ENCODE measurements at regions not wholly inside any gene's neighbourhood (a gene's known extent, or its start where the extent isn't known, plus 50 kb on each side); places are given as distances from the start of the nearest gene placed in this dataset.
"Not testable (repeated sequence)": the region's sequence is repeated elsewhere in the genome, so short reads cannot be mapped to it uniquely, and the experiment has no call there.

- not testable (repeated sequence) for DNase-seq
Observed at GRCh38 chr16:72453856-72454255, 281.9 kb upstream of the PMFBP1 start.

GRCh38 chr16:72444696-72445095 is 272.7 kb upstream of the PMFBP1 start:
- DNase-seq: no peak

- DNase-seq: no peak
Observed at GRCh38 chr16:72443809-72444208, 271.9 kb upstream of the PMFBP1 start.

GRCh38 chr16:72442385-72443158 is 270.6 kb upstream of the PMFBP1 start:
- DNase-seq: no peak

GRCh38 chr16:72437891-72438290 is 265.9 kb upstream of the PMFBP1 start:
- DNase-seq: no peak

GRCh38 chr16:72434159-72434558 is 262.2 kb upstream of the PMFBP1 start:
- no peak for DNase-seq

- no peak for DNase-seq
Observed at GRCh38 chr16:72430121-72430520, 258.2 kb upstream of the PMFBP1 start.

- no peak for DNase-seq
Observed at GRCh38 chr16:72429671-72430081, 257.7 kb upstream of the PMFBP1 start.

- DNase-seq: no peak
Observed at GRCh38 chr16:72428681-72429376, 256.9 kb upstream of the PMFBP1 start.

- DNase-seq: no peak
Observed at GRCh38 chr16:72427783-72428331, 255.9 kb upstream of the PMFBP1 start.

GRCh38 chr16:72427051-72427782 is 255.3 kb upstream of the PMFBP1 start:
- no peak for DNase-seq

- DNase-seq: no peak
Observed at GRCh38 chr16:72426386-72426785, 254.4 kb upstream of the PMFBP1 start.

- no peak for DNase-seq
Observed at GRCh38 chr16:72425571-72426341, 253.8 kb upstream of the PMFBP1 start.

GRCh38 chr16:72424757-72425156 is 252.8 kb upstream of the PMFBP1 start:
- DNase-seq: no peak

GRCh38 chr16:72422308-72422897 is 250.4 kb upstream of the PMFBP1 start:
- no peak for DNase-seq

GRCh38 chr16:72419638-72420037 is 247.7 kb upstream of the PMFBP1 start:
- no peak for DNase-seq

GRCh38 chr16:72415379-72415778 is 243.4 kb upstream of the PMFBP1 start:
- no peak for DNase-seq

- DNase-seq: no peak
Observed at GRCh38 chr16:72410492-72410891, 238.5 kb upstream of the PMFBP1 start.

- no peak for DNase-seq
Observed at GRCh38 chr16:72409423-72409822, 237.5 kb upstream of the PMFBP1 start.

GRCh38 chr16:72406390-72406789 is 234.4 kb upstream of the PMFBP1 start:
- DNase-seq: no peak

- DNase-seq: no peak
Observed at GRCh38 chr16:72404299-72404698, 232.3 kb upstream of the PMFBP1 start.

- no peak for DNase-seq
Observed at GRCh38 chr16:72401084-72401361, 229.1 kb upstream of the PMFBP1 start.

Measured in right forelimb (tissue), 1 donor.